HG03342 (cell line): ENCODE measurements at regions not wholly inside any gene's neighbourhood (a gene's known extent, or its start where the extent isn't known, plus 50 kb on each side); places are given as distances from the start of the nearest gene placed in this dataset.
"Not testable (repeated sequence)": the region's sequence is repeated elsewhere in the genome, so short reads cannot be mapped to it uniquely, and the experiment has no call there.

ENCODE experiments used
- ATAC-seq: cut with Tn5 transposase; IDR thresholded peaks from one replicate; pipeline ENCODE4 v1.9.1; 2021; ENCODE audit warnings: mild to moderate bottlenecking, moderate library complexity; ENCODE audit not compliant: unreplicated experiment

DNA sequence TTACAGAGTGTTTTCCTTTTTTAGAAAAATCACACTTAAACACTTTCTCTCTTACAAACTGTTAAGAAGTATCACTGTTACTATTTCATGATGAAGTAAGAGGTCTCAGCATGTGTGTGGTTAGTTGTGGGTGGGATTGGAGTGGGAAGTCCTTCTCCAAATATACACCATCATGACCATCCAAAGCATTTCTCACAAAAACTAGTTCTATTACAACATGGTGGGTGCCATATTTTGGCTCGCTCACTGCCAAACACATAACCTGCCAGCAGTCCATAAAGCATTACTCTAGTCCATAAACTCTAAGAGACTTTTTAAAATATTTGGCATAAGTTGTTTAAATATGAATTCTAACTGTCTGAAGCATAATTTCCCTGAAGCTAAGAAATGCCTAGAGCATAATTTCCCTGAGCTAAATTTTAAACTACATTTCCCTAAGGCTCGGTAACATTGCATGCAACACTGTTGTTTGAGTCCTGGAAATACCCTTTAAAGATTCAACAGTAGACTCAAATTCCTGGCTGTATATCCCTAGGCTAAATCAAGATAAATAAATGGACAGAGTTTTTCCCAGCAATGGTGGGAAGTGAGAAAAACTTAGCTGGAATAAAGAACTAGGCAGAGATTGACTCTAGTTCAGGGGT is 415.0 kb upstream of the INTU start:
- no peak for ATAC-seq

DNA sequence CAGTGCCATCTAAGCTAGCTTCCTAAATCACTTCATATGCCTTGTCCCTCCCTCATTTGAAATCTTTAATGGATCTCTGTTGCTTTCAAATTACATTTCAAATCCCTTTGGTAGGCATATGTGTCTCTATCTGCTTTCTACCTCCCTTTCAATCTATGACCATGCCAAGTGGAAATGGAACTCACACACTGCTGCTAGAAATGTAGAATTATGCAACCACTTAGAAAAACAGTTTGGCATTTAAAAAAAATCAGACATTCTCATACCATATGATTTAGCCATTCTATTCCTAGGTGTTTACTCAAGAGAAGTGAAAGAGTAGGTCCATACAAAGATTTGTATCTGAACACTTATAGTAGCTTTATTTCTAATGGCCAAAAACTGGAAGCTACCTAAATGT is 413.5 kb upstream of the INTU start:
- ATAC-seq, result no peak

DNA sequence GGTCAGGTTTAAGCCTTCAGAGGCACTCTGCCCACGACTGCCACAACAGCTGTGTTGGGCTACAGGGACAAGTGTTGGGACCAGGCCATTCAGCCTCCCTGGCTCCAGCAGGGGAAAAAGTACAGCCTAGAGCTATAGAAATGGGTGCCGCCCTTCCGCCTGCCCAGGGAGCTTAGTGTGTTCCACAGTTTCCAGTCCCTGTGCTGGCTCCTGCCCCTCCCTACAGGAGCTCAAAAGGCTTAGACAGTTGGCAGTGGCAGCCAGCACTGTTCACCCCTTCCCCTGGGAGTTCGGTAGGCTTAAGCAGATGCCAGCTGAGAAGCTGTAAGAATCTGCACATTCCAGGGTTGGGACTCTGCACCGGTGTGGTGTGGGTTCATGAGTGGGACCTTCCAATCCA is 408.2 kb upstream of the INTU start:
- no peak for ATAC-seq

DNA sequence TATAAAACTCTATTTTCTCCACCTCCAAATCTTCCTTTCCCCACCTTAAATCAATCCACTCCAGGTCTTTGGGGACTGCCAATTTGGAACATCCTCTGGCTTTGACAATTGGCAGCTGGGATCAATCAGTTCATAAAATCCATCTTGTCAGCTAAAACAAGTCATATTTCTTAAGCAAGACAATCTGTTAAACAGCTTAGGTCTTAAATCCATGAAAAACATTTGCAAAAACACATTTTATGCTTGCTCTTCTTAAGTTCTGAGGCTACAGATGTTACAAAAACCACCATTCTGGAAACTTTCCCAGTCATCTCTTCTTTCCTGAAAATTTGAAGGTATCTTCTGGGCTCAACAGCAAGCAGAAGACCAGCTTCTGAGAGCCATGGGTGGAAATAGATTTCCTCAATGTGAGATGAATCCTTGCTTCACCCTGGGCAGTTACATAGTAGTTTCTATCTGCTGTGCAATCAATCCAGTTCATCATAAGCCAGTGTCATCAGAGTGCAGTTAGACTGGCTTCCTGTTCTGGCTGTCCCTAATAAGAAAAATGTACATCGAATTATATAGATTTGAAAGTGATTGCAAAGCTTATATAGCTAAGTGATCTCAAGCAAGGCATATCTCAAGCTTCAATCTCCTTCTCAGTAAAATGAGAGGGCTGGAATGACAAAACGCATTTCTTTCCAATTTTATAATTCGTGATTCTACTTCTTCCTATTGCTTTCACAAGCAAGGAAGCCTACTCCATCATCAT is 402.7 kb upstream of the INTU start:
- ATAC-seq, result no peak

DNA sequence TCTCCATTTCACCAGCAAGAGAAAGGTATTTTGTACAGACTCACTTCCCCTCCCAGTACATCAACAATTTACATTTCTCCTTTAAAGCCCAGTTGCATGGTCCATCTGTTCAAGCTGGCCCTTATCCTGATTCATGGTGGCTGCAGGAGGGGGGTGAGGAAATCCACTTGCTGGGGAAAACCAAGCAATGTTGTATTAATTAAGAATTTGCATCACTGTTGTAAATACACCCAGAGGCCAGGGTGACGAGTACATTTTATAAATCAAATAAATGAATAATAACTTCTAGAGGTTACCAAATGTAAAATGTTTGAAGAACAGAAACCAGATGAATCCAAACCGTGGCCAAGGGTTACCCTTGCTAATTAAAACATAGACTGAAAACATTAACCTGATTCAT is 395.9 kb upstream of the INTU start:
- no peak for ATAC-seq

DNA sequence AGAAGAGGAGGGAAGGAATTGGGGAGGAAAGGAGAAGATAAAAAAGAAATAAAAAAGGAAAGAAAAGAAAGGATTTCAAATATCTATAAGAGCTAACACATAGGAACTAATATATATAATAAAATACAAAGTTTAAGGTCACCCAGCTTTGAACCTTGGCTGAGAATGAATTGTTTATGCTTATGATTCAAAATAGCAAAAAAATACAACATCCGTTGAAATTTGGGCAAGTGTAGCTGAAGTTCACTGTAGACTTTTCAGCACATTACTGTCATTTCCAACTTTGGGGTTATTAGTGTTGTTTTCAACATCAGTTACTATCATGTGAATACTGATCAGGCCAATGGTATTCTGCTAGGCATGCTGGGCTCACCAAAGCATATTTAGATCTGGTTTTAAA is 395.2 kb upstream of the INTU start:
- no peak for ATAC-seq

DNA sequence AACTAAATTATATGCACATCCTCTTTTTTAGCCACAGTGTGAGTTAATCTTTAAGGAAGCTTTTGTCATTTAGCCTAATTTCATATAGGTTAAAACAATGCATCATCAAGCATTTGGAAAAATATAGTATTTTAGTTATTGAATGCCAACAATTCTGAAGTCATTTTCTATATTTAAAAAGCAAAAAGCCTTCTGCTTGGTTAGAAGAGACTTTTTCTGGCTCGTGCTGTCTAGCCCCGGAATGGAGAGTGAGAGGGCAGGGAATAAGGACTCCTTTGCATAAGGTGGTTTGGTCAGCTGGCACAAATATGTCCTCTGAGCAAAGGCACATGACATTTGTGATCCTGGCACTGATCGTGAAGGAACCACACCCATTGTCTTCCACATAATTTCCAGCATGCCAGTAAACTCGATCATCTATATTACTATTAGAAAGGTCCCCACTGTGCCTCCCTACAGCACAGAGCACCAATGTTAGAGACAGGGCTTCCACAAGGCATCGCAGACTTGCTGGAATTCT is 393.7 kb upstream of the INTU start:
- no peak for ATAC-seq

DNA sequence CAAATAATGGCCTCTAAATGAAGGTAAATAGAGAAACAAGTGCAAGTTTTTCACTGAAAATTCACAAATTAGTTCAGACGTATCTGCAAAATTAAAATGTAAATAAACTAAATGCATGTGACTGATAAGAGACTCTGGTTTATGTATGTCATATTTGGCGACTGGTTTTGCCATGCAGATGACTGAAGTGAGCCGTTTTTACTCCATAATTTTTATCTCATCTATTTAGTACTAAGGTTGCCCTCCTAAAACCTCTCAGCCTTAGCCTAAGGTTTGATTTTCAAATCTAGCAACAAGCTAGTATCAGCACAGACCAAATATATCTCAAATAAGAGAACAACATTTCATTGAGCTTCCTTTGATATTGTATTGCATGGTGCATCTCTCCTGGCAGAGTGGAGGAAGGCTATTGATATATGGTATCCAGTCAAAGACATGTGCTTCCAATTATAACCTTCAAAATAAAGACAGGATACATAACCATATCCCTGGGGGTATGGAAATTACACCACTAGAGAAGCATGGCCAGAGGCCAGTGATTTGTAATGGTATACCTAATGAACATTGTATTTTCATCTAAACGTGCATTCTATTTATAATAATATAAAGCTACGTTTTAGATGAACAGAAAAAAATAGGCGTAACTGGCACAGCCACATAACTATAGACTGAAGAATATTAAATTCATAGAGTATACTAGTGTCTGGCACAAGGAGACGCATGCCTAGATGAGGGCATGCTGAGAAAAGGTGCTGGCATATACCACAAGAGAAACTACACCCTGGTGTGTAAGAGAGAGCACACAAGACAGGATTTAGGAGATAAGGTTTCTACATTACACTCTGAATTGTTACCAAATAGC is 392.6 kb upstream of the INTU start:
- ATAC-seq, result no peak

DNA sequence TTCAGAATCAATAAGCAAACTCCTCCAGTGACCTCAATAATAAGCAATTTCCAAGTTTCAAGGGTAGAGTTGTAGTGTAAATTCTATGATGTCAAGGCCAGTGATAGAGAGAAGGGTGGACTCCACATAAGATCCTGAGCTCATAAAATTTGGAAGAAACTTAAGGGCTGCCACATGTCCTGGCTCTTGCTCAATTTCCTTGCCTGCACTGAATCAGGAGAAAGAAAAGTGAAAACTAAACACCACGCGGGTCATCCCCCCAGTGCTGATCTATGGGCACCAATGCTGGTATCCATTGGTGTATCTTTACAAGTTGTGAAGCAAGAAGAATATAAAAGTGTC is 392.0 kb upstream of the INTU start:
- no peak for ATAC-seq

DNA sequence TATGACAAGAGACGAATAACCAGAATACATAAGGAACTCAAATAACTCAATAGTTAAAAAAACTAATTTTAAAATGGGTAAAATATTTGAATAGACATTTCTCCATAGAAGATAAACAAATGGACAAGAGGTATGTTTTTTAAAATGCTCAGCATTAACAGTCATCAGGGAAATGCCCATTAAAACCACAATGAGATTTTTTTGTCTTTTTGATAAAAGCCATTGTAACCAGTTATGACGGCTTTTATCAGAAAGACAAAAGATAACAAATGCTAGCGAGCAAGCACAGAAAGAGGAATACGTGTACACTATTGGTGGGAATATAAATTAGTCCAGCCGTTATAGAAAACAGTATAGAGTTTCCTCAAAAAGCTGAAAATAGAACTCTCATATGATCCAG is 388.2 kb upstream of the INTU start:
- ATAC-seq, result no peak

DNA sequence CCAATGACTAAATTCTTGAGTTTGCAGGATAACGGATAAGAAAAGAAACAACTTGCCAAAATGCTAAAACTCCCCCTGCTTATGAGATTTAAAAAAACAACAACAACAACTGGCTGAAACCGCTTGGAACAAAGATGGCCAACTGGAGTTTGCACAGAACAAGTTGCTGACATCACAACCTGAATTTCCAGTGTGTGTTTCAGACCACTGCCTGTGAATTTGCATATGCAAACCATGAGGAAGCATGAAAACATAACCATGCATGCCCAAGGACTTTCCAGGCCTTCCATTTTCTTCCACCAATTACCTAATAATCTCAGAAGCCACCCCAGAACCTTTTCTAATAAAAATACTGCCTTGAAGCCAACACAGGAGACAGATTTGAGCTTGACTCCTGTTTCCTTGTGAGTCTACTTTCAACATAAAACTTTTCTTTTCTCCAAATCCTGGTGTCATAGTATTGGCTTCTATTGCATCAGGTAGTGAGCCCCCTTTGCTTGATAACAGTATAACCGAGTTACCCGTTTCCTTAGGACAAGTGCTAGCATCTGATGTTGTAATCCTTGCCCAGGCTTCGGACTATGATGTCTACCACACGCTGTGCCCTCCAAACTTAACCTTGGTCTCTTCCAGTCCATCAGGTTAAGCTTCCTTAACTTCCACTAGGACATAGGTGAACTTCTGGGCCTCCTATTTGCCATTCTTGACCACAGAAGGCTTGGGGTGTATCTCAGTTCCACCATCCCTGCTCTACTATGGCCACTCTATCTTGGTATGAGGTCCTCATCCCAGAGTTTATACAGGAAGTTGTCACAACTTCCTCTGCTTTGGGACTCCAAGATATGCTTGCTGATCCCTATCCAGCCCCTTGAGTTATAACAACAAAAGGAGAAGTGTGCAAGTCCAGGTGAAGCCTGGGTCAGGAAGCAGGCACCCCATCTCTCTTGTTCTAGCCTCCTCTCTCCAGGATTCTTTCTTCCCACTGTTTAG is 385.5 kb upstream of the INTU start:
- ATAC-seq, result no peak

DNA sequence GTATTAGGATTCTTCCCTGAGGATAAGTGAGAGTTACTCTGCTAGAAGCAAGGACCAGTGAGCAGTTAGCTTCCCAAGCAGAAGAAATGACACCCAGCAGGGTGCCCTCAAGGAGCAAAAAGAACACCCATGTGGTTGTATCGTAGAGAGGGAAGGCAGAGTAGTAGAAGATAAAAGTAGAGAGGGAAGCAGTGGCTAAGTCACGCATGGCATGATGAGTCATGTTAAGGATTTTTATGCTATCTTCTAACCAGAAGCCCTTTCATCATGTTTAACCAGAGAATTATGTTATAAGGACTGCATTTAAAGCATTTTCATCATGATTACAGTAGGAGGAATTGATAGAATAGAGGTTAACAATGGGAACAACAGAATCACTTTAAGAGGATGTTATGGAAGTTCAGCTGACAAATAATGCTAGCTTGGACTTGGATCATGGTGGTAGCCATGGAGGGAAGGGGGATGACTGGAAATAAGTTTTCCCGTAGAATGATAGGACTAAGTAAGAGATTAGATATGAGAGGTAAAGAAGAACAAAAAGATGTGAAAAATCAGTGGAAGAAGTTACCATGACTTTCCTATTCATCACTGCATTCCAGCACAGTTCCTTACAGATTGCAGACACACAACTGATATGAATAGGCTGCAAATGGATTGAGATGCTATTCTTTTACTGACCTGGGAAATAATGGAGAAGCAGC is 383.5 kb upstream of the INTU start:
- no peak for ATAC-seq

DNA sequence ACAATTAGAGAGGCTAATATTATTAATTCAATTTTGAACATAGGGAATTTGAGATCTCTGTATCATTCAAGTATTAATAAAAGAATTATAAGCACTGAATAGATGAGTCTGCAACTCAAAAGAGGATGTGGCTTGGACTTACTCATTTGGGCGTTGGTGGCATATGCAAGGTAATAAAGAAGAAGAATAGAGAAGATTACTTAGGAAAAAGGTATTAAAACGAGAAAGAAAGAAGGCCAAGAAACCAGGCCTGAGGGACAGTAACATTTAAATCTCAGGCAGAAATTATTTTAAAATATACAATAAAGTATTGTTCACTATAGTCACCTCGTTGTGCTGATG is 383.0 kb upstream of the INTU start:
- no peak for ATAC-seq

DNA sequence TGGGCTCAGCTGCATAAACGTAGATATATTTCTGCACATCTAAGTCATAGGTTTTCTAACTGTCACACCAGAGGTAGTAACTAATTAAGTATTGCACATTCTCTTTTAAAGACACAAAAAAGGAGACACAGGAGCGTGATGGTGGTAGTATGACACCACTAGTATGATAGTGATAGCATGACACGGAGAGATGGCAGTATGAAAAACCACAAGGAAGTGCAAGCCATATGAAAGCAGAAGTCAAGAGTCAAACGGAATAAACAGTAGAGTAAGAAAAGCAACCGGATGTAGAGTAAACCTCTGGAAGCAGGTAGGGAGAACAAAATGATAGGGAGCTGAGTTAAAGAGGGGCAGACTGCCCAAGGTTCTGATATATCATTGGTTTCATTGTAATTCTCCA is 382.2 kb upstream of the INTU start:
- ATAC-seq, result no peak

DNA sequence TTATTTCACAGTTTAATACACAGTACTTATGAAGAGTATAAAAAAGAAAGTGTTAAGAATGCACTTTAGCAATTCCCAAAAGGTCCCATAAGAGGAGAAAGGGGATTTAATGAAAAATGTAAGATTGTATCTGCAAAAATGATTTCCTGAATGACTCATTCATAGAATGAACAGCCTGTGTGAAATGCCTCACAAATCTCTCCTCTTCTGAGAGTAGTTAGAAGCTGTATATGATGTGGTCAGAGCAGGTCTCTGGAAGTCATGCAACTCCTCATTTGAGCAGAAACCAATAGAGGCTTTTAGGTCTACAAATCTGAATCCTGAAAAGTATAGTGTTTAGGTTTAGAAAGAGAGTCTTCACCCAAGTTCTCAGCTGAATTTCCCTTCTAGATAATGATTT is 381.3 kb upstream of the INTU start:
- ATAC-seq, result peak; percentile 63

DNA sequence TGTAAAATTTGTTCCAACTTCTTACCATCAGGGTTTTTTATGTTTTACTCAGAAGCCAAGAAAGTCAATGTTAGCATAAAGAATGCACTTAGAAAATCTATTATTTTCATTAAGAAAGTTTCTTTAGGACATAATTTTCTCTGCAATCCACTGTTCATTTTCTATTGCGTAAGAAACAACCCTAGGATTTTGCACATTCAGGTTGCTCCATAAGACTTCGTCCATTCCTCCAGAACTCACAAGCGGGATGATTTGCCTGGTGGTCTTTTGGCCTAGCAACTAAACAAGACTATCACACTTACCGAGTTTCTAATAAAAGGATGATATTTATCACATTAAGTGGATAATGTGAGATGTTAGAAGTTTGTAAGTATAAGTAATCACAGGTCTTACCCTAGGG is 376.3 kb upstream of the INTU start:
- ATAC-seq, result no peak

DNA sequence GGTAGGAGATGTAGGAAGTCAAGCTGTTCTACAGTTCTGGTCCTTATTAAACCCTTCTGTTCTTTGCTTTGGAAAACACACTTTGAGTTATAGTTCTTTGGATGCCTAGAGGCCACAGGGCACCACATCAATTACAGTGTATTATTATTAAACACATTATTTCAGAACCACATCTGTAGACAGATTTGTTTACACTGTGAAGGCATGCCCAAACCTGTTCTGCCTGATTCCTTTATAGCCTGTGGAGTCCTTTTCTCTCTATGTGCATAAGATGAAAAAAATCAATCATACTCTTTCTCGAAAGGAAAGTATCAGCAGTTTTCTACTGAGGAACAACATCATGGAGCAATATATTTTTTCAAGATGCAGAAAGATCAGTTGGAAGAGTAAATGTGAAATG is 371.3 kb upstream of the INTU start:
- no peak for ATAC-seq

DNA sequence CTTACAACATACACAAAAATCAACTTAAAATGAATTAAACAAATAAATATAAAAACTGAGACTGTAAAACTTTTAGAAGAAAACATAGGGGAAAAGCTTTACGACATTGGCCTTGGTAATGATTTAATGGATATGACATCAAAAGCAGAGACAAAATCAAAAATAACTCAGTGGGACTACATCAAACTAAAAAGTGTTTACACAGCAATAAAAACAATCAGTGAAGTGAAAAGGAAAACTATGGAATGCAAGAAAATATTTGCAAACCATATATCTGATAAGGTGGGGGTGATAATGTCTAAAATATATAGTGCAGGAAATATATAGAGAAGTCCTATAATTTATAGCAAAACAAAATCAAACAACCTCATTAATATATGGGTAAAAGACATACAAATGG is 364.4 kb upstream of the INTU start:
- ATAC-seq, result no peak

DNA sequence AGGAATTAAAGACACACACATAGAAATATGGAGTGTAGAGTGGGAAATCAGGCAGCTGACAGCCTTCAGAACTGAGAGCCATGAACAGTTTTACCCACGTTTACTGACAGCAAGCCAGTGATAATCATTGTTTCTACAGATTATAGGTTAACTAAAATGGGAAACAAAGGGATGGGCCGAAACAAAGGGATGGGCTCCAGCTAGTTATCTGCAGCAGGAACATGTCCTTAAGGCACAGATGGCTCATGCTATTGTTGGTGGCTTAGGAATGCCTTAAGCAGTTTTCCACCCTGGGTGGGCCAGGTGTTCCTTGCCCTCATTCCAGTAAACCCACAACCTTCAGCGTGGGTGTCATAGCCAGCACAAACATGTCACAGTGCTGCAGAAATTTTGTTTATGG is 355.7 kb upstream of the INTU start:
- not testable (repeated sequence) for ATAC-seq

DNA sequence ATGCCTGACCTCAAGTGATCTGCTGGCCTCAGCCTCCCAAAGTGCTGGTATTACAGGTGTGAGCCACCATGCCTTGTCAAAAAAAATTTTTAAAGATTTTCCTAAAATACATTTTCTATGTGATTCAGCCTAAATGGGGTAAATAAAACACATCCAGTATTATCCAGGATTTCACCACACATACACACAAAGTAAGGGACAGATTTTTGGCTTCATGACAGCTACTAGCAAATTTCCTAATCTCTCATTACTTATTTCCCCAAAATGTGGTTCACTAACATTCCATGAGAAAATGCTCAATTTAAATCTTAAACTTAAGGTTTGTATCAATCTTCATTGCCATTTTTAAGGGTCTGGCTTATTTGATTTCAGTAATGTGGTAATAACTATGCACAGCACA is 348.5 kb upstream of the INTU start:
- no peak for ATAC-seq
